NCI-H748 (cell line): ENCODE measurements at regions not wholly inside any gene's neighbourhood (a gene's known extent, or its start where the extent isn't known, plus 50 kb on each side); places are given as distances from the start of the nearest gene placed in this dataset.
"Not testable (repeated sequence)": the region's sequence is repeated elsewhere in the genome, so short reads cannot be mapped to it uniquely, and the experiment has no call there.

Experiments used
- DNase-seq: peaks from one replicate; lab custom pipeline; 2025; ENCODE audit not compliant: unreplicated experiment; lab: John Stamatoyannopoulos, UW

DNA sequence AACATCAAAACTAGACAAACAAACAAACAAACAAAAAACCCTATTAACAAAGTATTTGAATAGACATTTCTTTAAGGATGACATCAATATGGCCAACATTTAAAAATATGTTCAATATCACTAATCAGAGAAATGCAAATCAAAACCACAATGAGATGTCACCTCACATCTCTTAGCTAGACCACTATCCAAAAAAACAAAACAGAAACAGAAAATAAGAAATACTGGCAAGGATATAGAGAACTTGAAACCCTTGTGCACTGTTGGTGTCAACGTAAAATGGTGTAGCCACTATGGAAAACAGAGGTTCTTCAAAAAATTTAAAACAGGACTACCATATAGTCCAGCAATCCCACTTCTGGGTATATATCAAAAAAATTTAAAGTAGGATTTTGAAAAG, 308.2 kb downstream of the SPATA31A1 start:
- DNase-seq, result not testable (repeated sequence)

DNA sequence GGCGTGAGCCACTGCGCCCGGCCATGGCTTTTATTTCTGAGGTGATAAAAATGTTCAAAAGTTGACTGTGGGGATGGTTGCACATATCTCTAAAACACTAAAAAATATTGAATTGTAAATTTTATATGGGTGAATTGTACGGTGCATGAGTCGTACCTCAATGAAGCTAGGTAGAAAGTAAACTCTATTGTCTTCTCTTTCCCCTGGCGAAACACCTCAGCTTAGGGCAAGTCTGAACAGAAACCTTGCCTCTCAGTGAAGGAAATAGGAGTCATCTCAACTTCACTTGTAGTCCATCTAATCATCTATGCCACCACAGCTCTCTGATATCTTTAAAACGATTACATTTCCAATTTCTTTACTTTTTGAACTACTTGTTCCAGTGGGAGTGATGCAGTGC, 309.6 kb downstream of the SPATA31A1 start:
- DNase-seq, result not testable (repeated sequence)

DNA sequence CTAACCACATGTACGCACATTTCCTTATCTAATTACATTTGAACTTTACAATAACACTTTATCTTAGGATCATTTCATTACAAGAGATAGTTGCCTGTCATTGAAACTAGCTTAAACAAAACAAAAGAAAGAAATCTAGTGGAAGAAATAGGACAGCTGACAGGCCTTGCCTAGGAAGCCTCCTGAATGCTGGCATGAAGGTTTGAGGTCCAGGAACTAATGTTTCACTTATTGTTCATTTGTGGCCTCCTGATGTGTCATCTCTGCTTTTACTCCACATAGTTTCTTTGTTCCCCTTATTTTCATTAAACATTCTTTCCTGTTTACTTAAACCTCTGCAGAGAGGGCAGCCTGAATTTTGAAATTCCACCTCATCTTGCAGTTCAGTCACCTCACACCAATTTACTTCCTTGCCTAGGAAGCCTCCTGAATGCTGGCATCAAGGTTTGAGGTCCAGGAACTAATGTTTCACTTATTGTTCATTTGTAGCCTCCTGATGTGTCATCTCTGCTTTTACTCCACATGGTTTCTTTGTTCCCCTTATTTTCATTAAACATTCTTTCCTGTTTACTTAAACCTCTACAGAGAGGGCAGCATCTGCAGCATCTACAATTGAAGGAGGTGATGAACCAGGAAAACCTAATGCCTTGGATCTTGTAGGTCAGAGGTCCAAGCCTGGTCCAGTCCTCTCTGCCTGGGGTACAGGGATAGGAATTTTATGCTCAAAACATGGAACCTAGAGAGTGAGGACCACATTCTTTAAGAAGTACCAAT, 319.2 kb downstream of the SPATA31A1 start:
- not testable (repeated sequence) for DNase-seq

GRCh38 chr9:39675211-39675553, 319.7 kb downstream of the SPATA31A1 start:
- not testable (repeated sequence) for DNase-seq

DNA sequence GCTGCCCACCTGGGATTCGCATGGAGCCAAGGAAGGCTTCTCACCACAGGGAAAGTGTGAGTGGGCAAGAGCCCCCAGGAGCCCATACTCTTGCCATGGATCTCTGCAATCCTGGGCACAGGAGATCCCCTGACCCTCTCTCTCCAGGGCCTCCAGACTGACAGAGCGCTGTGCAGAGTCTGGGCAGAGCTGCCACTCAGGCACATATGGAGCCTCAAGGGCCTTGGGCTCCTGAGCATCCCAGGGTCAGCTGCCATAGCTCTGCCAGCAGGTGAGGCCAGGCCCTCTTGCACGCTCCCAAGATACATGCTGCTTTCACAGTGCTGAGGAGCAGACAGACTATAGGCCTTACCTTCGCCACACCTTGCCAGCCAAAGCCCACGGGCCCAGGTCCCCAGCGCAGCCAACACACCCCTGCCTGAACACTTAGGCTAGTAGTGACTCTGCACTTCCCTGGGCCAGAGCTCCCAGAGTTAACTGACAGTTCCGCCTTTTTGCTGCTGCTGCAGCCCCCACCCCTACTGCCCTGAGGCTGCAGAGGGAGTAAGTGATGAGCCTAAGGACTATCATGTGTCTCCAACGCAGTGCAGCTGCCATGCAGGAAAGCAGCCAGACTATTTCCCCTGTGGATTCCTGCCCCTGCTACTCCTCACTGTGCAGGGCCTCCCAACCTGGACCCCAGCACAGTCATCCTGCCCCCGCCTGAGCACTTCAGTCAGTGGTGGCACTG, 323.2 kb downstream of the SPATA31A1 start:
- DNase-seq, result not testable (repeated sequence)

DNA sequence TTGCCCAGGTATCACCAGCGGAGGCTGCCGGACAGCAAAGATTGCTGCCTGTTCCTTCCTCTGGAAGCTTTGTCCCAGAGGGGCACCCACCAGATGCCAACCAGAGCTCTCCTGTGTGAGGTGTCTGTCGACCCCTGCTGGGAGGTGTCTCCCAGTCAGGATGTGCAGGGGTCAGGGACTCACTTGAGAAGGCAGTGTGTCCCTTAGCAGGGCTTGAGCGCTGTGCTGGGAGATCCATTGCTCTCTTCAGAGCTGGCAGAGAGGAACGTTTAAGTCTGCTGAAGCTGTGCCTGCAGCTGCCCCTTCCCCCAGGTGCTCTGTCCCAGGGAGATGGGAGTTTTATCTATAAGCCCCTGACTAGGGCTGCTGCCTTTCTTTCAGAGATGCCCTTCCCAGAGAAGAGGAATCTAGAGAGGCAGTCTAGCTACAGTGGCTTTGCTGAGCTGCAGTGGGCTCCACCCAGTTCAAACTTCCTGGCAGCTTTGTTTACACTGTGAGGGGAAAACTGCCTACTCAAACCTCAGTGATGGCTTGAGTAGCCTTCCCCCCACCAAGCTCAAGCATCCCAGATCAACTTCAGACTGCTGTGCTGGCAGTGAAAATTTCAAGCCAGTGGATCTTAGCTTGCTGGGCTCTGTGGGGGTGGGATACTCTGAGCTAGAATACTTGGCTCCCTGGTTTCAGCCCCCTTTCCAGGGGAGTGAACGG, 325.4 kb downstream of the SPATA31A1 start:
- not testable (repeated sequence) for DNase-seq

DNA sequence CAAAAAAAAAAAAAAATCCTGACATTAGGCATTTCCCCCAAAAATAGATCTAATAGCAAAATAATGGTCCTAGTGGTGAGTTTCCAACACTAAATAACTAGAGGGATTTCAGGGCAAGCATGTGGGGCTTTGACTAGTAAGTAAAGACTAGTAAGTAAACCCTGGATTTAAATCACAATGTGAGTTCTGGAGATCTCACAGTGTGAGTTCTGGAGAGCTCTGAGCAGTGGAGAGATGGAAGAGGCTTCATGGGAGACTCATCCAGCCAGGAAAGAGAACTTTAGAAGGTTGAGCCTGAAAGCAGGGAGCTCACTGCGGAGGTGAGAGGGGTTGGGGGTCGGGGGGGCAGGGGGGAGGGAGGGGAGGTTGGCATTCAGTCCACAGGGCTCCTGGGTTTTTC, 373.4 kb downstream of the SPATA31A1 start:
- not testable (repeated sequence) for DNase-seq

GRCh38 chr9:39744898-39745297, 389.4 kb downstream of the SPATA31A1 start:
- not testable (repeated sequence) for DNase-seq

DNA sequence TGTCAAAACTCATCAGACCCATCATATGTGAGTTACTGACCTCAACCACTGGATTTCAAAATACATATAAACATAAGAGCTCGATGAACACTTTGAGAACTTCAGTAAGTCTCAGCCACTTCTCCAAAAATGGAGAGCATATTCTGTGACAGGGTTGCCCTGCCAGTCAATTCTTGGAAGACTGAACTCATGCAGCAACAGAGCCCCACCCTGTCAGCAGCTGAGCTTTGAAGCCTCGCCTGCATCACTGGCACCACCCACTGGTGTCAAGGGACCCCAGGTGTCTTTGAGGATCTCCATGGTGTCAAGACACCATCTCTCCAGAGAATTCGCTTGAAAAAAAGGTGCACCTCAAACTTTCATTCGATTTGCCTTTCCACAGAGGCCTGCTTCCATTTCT, 420.1 kb downstream of the SPATA31A1 start:
- not testable (repeated sequence) for DNase-seq

DNA sequence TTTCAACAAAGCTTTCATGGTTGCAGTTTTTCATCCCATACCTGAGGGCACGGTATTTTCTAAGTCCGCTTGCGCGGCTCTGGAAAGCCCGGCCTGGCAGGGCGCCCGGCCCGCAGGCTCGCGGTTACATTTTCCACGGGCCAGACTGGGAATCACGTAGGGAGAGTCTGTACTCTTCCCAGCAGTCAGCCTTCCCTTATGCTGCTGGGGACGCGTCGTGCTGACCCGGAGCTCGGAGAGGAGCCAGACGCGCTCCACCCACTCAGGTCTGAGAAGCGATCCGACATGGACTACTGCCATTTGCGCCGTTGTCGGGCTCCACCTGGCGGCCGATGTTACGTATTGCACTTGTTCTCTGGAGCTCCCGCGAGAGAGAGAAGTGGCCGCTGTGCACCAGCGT, 435.9 kb downstream of the SPATA31A1 start:
- DNase-seq, result not testable (repeated sequence)

DNA sequence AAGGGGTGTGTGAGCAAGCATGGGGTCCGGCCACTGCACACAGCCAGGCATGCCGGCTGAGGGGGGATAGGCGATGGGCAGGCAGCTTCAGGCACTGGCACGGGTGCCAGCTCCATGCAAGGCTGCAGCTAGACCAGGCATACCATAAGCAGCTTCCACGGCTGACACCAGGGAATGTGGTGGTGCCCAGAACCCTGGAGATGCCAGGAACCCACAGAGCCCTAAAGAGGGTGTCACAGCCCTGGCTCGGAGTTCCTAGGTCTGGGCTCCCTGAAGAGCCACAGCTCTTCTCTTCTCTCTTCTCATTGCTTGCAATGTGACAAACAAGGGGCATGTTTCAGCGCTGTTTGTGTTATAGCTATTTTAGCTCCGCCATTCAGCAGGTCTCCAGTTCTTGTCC, 442.5 kb downstream of the SPATA31A1 start:
- DNase-seq, result not testable (repeated sequence)

GRCh38 chr9:39799252-39799651, 443.8 kb downstream of the SPATA31A1 start:
- DNase-seq, result not testable (repeated sequence)

- DNase-seq, result not testable (repeated sequence)
These were observed 447.1 kb downstream of the SPATA31A1 start for GRCh38 chr9:39802561-39802960.

GRCh38 chr9:39809401-39810226, 454.1 kb downstream of the SPATA31A1 start:
- DNase-seq, result peak; percentile 87

- DNase-seq, result not testable (repeated sequence)
These were observed 454.9 kb downstream of the SPATA31A1 start for GRCh38 chr9:39810401-39810800.

GRCh38 chr9:39811615-39812014, 456.1 kb downstream of the SPATA31A1 start:
- DNase-seq, result not testable (repeated sequence)

DNA sequence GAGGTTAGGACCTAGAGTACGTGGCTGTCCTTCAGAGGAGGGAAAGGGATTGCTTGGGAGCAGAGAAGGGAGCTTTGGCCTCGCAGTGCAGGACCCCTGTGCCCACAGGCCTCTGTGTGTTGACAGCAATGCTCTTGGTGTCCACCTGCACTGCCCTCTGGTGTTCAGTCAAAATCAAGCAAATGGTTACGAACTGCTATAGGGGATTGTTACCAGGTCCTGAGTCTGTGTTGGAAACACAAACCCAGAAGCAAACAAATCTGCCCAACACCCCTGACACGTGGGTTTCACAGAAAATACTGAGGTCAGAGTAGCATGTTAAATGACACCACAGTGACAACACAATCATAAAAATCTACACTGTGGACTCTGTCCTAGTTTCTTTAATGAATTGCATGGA, 473.0 kb downstream of the SPATA31A1 start:
- DNase-seq, result peak; percentile 32
